22Rv1 (cell line): ENCODE measurements at regions not wholly inside any gene's neighbourhood (a gene's known extent, or its start where the extent isn't known, plus 50 kb on each side); places are given as distances from the start of the nearest gene placed in this dataset.

Experiments
- H3K27ac ChIP-seq: fragments of 450-650 bp; 2 replicates; pipeline ENCODE4 v1.5.1; 2017
- ZFX ChIP-seq: fragments of 450-650 bp; IDR thresholded peaks from 2 replicates; pipeline ENCODE4 v1.6.1; 2017; ENCODE audit warnings: antibody characterized with exemption, borderline replicate concordance
- TF ChIP-seq, protein P1 (sequence below): fragments of 450-650 bp; IDR thresholded peaks from 2 replicates; pipeline ENCODE4 v1.5.1; 2017; ENCODE audit warnings: mild to moderate bottlenecking

DNA sequence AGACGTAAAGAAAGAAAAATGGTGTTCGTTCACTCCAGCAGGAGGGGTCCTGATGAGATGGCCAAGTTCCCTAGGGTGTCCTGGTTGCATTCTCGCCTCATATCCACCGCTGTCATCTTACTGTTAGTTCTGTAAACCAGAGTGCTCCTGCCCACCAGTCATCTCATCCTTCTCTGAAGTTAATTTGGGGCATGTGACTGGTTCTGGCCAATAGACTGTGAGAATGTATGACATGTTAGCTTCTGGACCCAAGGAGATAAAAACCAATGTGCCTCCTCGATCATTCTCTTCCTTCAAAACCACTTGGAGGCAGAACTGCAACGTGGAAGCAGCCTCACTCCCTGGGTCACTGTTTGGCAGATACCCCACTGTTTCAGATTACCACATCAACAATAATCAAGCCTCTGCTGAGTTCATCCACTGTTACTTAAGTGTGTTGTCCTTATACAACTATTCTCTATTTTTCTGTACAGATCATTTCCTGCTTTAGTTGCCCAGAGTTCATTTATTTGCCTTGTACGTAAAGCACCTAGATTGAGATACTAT is 759.1 kb downstream of the TSN start:
- TF ChIP-seq ZFX, result no peak
- TF ChIP-seq, protein P1, sequence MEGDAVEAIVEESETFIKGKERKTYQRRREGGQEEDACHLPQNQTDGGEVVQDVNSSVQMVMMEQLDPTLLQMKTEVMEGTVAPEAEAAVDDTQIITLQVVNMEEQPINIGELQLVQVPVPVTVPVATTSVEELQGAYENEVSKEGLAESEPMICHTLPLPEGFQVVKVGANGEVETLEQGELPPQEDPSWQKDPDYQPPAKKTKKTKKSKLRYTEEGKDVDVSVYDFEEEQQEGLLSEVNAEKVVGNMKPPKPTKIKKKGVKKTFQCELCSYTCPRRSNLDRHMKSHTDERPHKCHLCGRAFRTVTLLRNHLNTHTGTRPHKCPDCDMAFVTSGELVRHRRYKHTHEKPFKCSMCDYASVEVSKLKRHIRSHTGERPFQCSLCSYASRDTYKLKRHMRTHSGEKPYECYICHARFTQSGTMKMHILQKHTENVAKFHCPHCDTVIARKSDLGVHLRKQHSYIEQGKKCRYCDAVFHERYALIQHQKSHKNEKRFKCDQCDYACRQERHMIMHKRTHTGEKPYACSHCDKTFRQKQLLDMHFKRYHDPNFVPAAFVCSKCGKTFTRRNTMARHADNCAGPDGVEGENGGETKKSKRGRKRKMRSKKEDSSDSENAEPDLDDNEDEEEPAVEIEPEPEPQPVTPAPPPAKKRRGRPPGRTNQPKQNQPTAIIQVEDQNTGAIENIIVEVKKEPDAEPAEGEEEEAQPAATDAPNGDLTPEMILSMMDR, result no peak
- no peak overlapping the region for H3K27ac ChIP-seq

DNA sequence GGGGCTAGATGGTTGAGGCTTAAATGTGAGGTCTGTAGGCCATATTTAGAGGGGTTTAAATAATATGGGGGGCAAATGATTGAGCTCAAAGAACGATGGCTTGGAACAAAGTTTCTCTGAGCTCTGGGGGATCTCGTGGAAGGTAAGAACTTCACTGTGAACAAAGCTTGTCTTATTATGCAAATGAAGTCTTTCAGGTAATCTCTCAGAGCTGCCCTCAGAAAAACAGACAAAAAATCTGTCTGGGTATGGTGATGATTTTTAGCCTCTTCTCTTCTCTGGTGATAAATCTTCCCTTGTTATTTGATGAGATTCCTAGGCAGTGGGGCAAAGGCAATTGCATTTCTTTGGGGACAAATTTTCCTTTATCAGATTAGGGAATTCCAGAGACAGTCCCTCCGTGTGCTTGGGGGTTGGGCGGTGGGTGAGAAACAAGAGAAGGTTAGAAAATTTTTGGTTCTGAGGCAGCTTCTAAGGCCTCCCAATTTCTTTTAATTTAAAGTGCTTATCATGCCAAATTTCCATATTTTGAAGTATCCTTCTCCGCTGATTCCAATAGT is 760.4 kb downstream of the TSN start:
- TF ChIP-seq, protein P1, result no peak
- TF ChIP-seq ZFX, result no peak
- H3K27ac ChIP-seq, result no peak overlapping the region

DNA sequence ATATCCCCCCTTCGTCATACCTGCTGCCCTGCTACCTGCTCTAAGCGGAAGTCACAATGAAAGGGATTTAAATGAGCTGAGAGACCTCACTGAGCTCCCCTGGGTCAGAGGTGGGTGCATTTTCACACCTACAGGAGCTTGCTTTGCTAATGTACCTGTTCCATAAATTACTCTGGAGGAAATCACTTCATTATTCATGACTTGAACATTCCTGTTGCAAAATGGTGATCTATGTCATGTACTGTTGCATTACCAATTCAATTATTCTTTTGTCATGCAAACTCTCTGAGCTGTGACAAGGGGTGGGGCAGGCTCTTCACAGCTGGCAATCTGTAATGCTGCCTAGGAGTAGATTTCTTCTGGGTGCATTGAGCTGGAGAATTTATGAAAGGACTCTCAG is 761.3 kb downstream of the TSN start:
- no peak overlapping the region for H3K27ac ChIP-seq
- TF ChIP-seq, protein P1, result no peak
- no peak for TF ChIP-seq ZFX

DNA sequence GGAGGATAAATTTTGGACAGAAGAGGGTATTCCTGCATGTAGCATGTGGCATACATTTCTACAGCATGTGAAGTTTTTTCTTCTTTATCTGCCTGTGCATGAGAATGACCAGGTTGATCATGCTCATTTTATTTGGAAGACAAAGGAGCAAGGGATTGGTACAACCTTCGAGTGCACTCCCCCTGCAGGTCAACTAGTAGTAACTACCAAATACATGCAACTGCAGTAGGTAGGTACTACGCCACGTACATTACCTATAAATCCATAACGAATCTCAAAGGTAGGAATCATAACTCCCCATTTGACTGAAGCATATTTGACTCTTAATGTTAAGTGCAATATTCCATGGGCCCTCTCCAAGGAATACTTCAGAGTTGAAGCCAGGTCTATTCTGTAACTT is 763.9 kb downstream of the TSN start:
- no peak overlapping the region for H3K27ac ChIP-seq
- TF ChIP-seq, protein P1, result peak; percentile 30
- TF ChIP-seq ZFX, result no peak

DNA sequence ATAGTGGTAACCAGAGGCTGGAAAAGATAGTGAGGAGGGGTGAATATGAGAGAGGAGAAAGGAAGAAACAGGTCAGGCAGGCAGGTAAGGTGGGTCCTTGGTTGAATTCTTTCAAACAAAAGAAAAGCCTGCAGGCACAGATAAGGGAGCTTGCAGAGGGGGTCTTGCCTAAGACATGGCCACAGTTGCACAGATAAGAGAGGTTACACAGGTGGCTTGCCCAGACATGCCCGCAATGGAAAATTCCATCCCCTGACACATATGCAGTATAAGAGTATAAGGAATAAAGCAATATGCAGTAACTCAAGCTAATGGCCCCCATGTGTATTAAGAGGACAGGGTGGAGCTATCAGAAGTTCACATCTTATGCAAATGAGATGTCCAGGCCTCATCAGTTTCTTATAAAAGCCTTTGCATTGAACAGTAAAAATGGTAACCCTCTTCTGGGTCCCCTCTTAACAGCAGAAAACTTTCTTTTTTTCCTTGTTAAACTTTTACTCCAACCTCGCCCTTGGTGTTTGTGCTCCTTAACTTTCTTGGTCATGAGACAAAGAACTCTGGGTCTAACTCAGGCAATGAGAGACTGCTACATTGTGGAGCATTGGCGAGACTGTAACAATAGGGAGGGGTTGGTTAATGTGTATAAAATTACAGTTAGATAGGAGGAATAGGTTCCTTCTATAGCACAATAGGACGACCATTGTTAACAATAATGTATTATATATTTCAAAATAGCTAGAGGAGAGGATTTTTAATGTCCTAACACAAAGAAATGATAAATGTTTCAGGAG is 764.6 kb downstream of the TSN start:
- TF ChIP-seq, protein P1, result no peak
- TF ChIP-seq ZFX, result no peak

DNA sequence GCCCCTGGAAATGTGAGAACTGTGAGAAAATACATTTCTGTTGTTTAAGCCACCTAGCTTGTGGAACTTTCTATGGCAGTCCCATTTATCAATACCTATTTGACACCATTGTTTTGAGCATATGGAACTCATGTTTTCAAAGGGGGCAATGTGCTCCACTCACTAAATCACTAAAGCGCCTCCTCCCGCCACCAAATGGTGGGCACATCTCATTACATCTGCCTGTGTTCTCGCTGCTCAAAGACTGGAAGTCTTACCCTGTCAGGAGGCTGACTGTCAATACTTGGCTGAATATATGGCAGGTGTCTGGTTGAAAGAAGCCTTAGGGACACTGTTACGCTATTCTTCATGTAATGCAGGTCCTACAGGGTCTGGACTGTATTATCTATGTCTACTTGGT is 767.7 kb downstream of the TSN start:
- no peak for TF ChIP-seq ZFX
- TF ChIP-seq, protein P1, result no peak
- no peak overlapping the region for H3K27ac ChIP-seq

More for the DNA sequence above, 764.6 kb downstream of the TSN start:
- H3K27ac ChIP-seq, result no peak overlapping the region

DNA sequence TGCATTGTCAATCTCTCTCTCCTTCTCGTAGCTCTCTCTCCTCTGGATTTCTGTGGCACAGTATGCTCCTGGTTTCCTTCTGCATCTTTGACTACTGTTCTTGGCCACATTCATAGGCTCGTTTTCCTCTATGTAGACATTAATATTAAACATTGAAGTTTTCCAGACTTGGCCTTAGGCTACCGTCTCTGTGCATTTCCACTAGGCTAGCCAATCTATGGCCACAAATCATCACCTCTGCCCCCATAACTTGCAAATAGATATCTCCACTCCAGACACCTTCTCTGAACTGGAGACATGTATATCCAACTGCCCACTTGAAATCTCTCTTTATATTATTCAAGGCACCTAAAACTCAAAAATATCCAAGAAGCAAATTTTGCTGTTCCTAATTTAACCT is 768.5 kb downstream of the TSN start:
- TF ChIP-seq ZFX, result no peak
- TF ChIP-seq, protein P1, result no peak

More for the DNA sequence above, 768.5 kb downstream of the TSN start:
- no peak overlapping the region for H3K27ac ChIP-seq
